Right ventricle myocardium superior (tissue), 1 donor: ENCODE measurements at regions not wholly inside any gene's neighbourhood (a gene's known extent, or its start where the extent isn't known, plus 50 kb on each side); places are given as distances from the start of the nearest gene placed in this dataset.

ENCODE experiments used
- ATAC-seq: fragments of 200-7000 bp; cut with Tn5 transposase; one replicate; pipeline ENCODE4 v1.9.1; 2020; ENCODE audit warnings: mild to moderate bottlenecking; ENCODE audit not compliant: poor library complexity
- DNase-seq: peaks from one replicate; pipeline ENCODE4 v3.0.0-alpha.2; 2020
- intact Hi-C: fragments of 100-400 bp; cut with DNase I; formaldehyde crosslinking; loops from one replicate; pipeline ENCODE4 v1.11.2; 2022
- donor health status: DM: no; HTN: yes; CAD: no; lungs with severe emphysema.

DNA sequence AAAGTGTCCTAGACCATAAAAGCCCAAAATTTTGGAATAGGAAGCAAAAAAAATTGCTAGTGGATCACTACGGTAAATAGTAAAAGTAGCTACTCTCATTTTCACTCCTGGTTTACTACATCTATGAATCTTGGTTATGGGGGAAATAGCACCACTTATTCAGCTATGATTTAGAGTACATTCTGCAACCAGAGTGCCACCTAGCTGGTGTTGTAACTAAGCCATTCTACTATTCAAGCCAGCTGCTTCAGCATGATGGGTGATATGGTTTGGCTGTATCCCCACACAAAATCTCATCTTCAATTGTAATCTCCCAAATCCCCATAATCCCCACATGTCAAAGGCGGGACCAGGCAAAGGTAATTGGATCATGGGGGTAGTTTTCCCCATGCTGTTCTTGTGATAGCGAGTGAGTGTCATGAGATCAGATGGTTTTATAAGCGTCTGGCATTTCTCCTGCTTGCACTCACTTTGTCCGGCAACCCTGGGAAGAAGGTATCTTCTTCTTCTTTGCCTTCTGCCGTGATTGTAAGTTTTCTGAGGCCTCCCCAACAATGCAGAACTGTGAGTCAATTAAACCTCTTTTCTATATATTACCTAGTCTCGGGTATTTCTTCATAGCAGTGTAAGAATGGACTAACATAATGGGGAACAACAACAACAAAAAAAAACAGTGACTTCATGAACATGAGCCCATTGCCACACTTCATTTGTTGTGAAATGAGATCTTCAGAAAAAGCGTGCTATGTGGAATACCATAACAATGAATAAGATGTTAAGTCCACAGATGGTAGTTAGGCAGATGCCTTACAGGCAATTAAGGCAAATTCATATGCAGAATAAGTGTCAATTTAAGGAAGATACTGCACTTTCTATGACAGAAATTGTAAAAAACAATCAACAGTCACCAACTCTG is 280.1 kb downstream of the PABPC4L start:
- intact Hi-C loops: no loop called here
- ATAC-seq (no peak), DNase-seq (no peak)

DNA sequence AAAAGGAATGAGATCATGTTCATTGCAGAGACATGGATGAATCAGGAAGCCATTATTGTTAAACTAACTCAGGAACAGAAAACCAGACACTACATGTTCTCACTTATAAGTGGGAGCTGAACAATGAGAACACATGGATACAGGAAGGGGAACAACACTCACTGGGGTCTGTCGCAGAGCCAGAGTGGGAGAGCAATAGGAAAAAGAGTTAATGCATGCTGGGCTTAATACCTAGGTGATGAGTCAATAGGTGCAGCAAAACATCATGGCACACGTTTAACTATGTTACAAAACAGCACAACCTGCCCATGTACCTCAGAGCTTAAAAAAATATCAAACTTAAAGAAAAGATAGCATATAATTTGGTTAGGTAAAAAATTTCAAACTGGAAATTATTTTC is 281.4 kb downstream of the PABPC4L start:
- intact Hi-C loops: no loop called here
- ATAC-seq (no peak), DNase-seq (no peak)

DNA sequence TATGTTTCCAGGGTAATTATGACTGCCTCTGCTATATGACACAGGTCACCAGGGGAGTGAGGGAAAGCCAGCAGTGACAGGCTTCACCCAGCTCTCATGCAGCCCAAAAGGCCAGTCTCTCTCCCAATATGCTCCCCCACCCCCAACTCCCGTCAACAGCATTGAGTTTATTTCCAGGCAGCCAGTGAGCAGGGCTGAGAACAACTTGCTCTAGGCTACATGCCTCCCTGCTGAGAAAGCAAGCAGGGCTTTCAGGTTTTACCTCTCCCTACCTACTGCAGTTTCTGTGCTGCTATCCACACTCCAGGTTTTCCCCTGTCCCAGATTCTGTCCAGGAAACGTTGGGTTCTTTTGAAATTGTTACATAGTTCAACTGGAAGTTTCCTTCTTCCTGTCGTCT is 291.4 kb downstream of the PABPC4L start:
- intact Hi-C loops: no loop called here
- ATAC-seq (no peak), DNase-seq (no peak)

DNA sequence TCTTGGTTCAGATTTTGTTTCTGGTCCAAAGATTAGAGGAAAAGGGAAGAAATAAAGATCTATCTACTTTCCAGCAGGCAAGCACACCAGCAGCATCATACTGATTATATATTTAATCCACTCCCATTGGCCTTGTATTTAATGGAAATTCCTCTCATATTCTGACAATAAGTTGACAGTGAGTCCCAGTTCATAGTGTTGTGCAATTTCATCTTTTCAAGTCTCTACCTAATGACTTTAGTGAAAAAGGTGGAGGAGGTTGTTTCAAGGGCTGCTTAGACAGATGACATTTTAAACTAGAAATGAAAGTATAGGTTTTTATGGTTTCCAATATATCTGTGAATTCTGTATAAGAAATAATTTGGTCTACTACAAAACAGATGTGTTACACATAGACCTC is 298.6 kb downstream of the PABPC4L start:
- intact Hi-C loops: no loop called here
- ATAC-seq: no peak
- DNase-seq: no peak

DNA sequence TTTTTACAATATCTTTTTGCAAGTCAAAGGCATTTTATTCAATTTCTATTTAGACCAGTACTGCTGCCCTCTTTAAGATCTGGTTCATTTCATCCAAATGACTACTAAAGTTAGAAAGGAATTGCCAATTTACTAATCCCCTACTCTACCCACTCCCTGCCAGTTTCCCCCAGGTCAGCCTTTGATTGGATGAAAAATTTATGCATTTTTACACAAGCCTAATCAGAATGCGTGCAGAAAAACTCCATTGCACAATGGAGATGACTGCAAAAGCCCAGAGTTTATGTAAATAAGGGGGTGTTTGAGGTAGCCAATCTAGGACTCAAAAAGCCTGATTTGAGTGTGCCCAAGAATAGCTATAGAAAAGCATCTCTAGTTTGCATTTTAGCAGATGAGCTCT is 310.6 kb downstream of the PABPC4L start:
- intact Hi-C loops: no loop called here
- DNase-seq: no peak
- no peak for ATAC-seq

DNA sequence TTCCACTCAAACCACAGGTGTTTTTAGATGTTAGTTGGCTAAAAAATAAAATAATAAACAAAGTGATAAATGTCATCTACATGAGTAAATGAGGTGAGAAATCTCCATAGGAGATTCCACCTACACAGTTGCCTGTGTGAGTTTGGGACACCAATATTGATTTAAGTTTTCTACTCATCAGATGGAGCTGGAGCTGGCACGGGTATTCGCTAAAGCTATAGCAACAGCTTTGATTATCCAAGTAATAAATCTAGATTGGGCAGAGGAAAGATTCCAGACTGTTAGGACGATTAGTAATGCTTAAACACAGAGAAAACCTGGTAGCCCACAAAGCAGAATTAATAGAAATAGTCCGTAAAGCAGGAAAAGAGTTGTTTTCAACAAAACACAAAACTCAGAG is 313.9 kb downstream of the PABPC4L start:
- DNase-seq (no peak), ATAC-seq (no peak)
- intact Hi-C loops: no loop called here

DNA sequence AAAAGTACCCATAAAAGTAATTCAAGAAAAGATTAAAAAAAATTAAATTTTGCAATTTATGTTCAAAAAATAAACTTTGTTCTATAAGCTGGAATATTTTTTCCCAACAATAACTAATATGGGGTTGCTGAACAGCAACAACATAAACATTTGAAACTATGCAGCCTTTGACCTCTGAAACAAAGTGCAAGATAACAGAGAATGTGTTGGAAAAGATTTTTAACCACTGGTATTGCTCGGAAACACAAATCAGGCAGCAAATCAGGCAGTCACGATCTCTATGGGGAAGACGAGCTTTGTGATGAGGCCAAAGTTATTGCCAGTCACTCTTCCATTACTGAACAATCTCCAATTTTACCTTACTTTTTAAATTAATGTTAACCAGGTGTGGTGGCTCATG is 332.1 kb downstream of the PABPC4L start:
- ATAC-seq (no peak), DNase-seq (no peak)
- intact Hi-C loops: no loop called here

DNA sequence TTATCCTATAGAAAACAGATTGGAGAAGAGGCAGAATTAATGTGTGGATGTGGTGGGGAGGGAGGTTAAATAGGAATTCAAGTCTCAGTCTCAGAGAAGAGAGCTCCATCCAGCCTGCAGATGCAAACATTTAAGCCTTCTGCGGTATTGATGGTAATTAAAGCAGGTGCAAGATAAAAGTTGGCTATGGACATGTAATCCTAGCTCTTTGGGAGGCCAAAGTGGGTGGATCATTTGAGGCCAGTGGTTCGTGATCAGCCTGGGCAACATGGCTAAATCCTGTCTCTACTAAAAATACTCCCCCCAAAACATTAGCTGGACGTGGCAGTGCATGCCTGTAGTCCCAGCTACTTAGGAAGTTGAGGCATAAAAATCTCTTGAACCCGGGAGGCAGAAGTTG is 332.7 kb downstream of the PABPC4L start:
- intact Hi-C loops: no loop called here
- ATAC-seq: no peak

DNA sequence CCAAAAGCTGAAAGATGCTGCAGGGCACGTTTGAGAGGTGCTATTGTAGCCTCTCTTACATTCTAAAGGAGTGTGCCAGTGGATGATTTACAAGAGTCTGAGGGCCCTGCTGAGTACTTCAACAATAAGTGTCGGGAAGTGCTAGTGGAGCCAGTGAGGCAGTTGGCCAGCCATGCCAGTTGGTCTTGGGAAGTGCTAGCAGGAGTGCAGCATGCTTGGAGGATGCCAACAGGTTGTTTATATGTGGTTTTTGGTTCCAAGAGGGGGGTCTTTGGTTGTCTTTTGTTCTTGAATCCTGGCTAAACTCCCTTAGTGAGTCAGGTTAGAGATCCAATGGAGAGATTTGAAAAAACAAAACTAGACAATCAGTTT is 335.3 kb downstream of the PABPC4L start:
- ATAC-seq (no peak), DNase-seq (no peak)
- intact Hi-C loops: no loop called here

More for the DNA sequence above, 332.7 kb downstream of the PABPC4L start:
- DNase-seq: no peak

DNA sequence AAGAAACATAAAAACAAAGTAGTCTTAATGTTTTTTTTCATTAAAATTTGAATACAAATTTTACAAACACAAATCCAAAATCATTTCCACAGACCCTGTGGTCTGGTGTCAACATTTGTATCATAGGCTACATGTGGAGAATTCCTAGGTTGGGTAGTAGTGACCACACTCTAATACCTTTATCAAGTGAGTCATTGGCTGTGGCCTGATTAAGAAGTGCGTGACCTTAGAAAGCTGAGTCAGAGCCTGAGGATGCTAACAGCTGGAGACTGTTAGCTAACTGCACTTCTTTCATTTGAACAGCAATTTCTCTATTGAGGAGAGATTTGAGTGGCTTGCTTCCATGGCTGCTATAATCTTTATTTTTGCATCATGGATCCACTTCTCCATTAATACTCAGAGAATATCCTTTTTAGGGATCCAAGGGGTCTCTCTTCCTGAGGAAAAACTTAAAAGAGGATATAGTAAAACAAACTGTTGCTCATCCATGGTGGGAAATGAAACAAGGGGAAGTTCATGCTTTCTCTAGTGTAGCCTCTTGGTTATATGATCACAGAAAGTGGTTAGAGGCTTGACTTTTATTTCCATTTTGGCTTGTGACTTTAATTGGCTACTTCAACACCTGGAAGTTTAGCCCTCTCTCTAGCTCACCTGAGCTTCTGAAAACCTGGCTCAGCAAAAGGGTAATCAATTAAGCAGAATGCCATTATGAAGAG is 335.8 kb downstream of the PABPC4L start:
- ATAC-seq (no peak), DNase-seq (no peak)
- intact Hi-C loops: no loop called here

DNA sequence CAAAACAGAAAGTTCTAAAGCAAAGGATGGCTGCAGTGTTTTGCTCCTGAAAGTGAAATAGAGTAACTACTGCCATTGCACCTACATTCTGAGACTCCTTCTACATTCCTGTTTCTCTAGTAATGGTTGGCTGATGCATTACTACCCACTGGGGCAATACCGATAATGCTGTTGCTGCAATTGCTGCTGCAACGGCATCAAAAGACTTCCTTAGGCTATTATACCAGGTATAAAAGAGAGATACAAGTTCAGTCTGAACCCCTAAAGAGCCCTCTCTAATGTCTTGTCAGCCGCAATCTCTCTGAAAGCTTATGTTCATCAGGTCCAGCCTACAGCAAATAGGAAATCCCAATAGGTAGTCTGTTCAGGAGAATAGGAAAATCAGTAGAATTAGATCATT is 338.4 kb downstream of the PABPC4L start:
- DNase-seq (no peak), ATAC-seq (no peak)
- intact Hi-C loops: no loop called here

DNA sequence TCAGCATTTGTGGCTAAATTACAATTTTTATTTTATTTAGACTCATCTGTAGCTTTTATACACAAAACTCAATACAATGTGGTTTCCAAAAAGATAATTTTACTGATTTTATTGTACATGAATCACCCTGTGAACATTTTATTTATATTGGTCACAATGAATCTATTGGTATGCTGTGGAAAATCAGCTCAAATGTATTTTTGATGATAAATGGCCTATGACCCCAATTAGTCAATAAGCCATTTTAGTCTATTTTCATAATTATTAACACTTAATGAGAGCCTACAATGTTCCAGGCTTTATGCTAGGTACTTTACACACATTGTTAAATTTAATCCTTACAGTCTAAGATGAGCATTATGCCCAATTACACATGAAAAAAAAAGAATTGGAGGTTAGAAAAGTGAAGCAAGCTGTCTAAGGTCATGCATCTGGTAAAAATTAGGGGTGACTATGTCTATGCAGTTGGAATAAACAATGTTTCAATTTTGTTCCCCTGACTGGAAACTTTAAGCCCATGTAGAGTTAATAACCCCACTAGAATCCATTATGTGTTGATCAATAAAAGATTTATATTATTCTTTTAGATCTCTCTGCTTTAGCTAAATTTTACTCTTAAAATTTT is 344.7 kb downstream of the PABPC4L start:
- DNase-seq (no peak), ATAC-seq (no peak)
- intact Hi-C loops: no loop called here

DNA sequence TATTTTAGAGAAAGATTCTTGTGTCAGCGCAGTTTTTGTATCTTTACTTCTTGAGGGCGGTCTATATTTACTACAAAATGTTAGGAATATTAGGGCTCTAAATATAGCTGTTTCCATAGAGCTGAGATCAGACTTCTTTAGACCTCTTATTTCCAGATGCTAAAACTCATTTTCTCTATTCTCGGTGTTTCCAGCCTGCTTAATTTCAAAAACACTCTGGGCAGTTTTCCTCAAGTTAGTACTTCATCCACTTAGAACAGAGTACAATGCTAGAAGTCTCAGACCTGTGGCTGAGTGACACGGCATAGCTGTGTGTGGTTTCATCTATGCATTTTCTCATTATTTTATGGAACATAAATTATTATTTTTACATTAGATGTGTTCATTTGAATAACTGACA is 346.6 kb downstream of the PABPC4L start:
- intact Hi-C loops: no loop called here
- no peak for DNase-seq
- no peak for ATAC-seq

DNA sequence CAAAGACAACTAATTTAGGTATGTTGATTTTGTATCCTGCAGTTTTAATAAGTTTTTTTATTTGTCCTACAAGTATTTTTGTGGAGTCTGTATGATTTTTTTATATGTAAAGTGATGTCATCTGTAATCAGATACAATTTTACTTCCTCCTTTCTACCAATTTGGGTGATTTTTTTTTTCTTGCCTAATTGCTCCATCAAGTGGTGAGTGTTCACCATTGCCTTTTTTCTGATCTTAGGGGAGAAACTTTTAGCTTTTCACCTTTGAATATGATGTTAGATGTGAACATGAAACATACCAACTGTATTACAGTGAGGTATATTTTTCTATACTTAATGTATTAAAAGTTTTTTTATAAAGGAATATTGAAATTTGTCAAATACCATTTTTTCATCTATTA is 362.3 kb downstream of the PABPC4L start:
- DNase-seq (no peak), ATAC-seq (no peak)
- intact Hi-C loops: no loop called here

DNA sequence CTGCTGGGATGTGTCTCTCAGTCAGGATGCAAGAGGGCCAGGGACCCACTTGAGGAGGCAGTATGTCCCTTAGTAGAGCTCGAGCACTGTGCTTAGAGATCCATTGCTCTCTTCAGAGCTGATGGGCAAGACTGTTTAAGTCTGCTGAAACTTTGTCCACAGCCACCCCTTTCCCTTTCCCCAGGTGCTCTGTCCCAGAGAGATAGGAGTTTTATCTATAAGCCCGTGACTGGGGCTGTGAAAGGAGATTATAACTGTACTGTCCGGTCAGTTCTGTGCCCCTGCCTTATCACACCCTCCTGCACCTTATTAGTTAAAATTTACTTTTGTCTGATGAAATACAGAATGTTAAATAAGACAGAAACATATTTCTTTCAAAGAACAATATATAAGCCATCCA is 378.4 kb downstream of the PABPC4L start:
- ATAC-seq: no peak
- intact Hi-C loops: no loop called here
- DNase-seq: no peak

DNA sequence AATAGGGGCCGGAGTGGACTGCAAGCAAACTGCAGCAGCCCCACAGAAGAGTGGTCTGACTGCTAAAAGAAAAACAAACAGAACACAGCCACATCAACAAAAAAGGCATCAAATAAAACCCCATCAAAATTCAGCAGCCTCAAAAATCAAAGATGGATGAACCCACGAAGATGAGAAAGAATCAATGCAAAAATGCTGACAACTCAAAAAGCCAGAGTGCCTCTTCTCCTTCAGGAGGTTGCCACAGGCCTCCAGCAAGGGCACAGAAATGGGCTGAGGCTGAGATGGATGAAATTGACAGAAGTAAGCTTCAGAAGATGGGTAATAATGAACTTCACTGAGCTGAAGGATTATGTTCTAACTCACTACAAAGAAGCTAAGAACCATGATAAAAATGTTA is 388.6 kb downstream of the PABPC4L start:
- ATAC-seq: no peak
- DNase-seq: no peak
- intact Hi-C loops: no loop called here

DNA sequence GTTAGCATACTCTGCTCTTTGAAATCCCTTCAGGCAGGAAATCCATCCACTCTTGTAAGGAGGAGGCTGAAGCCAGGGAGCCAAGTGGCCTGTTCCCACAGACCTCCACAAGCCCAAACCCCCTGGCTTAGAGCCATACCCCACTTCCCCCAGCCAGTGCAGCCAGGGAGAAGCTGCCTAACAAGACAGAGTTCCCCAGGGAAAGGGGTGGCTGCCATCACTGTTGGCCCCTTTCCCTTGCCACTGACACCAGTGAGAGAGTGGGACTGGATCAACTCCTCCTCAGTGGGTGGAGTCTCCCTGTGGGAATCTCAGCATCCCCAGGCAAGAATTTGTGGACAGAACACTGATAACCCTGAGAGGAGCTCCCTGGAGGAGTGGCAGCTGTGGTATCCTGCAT is 389.4 kb downstream of the PABPC4L start:
- ATAC-seq (no peak), DNase-seq (no peak)
- intact Hi-C loops: no loop called here

DNA sequence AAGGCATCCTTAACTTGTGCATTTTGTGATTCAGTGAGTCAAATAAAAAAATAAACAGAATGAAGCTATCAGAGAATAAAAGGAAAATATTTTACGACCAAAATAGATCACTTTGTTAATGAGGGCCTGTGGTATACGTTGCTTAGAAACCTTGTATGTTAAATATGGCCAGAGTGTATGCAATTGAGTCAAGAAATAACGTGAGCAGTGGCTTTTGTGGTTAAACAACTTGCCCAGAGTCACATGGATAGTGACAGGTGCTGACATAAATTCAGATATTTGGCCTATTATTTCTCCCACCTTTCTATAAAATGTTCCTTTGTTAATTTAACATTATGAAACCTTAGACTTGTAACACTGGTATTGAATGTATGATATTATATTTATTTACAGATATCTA is 393.4 kb downstream of the PABPC4L start:
- DNase-seq (no peak), ATAC-seq (no peak)
- intact Hi-C loops: no loop called here

DNA sequence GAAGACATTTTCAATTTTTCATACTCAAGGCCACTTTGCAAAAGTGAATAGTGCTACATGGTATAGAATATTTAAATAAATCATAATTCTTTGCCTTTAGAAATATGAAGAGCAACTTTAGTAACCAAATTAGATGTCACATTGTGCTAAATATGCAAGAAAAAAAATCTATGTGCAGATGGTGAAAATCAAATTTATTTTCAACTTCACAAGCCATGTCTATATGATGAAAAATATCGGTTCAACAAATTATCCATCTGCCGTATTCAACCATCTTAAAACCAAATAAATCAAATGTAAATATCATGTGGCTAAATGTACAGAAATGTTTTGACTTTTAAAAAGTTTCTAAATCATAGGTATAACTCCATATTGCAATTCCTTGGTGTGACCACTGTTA is 398.2 kb downstream of the PABPC4L start:
- no peak for ATAC-seq
- intact Hi-C loops: no loop called here
- no peak for DNase-seq
